Activated CD8-positive, alpha-beta memory T cell treated with anti-CD3 and anti-CD28 coated beads, Interleukin-2, amount 10 ng/mL, durations not matched to agents 7 days and 5 days (primary cell): ENCODE measurements at regions not wholly inside any gene's neighbourhood (a gene's known extent, or its start where the extent isn't known, plus 50 kb on each side); places are given as distances from the start of the nearest gene placed in this dataset.
A peak's percentile ranks its signal among the peaks of the same experiment; 100 is the strongest.

Experiments
- ATAC-seq: fragments of 150-1000 bp; cut with Tn5 transposase; one replicate; pipeline ENCODE4 v1.10.0; 2021; ENCODE audit warnings: moderate library complexity
- CTCF ChIA-PET: fragments of 350-600 bp; sonication (Branson Sonifier 250); formaldehyde crosslinking; loops from one replicate; lab custom pipeline; 2021; ENCODE audit warnings: antibody characterized with exemption; lab: Charles Lee
- DNase-seq: peaks from one replicate; pipeline ENCODE4 v3.0.0-alpha.2; 2020
- H3K27ac Mint-ChIP-seq: one replicate; pipeline ENCODE4 v1.8.0; 2021; ENCODE audit warnings: mild to moderate bottlenecking, mixed read lengths
- H3K27me3 Mint-ChIP-seq: one replicate; pipeline ENCODE4 v1.8.0; 2021; ENCODE audit warnings: mixed read lengths
- H3K36me3 Mint-ChIP-seq: one replicate; pipeline ENCODE4 v1.8.0; 2021; ENCODE audit warnings: mild to moderate bottlenecking, mixed read lengths
- H3K4me1 Mint-ChIP-seq: one replicate; pipeline ENCODE4 v1.8.0; 2021; ENCODE audit warnings: mixed read lengths
- H3K4me3 Mint-ChIP-seq: one replicate; pipeline ENCODE4 v1.8.0; 2021; ENCODE audit warnings: mild to moderate bottlenecking, moderate library complexity, mixed read lengths
- H3K9me3 Mint-ChIP-seq: one replicate; pipeline ENCODE4 v1.8.0; 2022; ENCODE audit warnings: low read depth, mixed read lengths

DNA sequence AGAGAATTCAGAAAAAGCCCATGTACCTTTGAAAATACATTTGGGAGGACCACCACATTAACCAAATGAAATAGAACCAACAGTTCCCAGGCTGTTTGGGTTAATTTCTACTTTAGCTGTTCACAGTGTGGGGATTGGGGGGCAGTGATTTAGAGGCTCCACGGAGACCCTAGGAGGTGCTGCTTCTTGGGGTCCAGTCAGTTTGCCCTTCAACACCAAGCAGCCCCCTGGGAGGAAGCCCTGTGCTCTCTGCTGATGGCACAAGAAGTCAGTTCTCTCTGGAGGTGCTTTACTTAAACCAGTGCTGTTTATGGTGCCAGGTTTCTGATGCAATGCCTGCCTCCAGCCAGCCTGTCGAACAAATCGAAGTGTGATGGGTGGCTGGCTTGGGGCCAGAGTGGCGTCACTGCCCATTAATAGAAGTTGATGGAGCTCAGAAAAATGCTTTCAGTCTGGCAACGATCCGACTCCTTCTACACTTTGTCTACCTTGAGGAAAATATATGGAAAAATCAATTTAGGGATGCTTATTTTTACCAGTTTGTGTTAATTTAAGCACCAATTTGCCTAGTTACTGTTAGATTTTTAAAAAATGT is 134.0 kb downstream of the SNX18 start:
- peaks cover 3% of the 10 kb centered on the region for H3K9me3 Mint-ChIP-seq
- no peaks in the 10 kb centered on the region for H3K27me3 Mint-ChIP-seq
- H3K4me3 Mint-ChIP-seq, result no peak overlapping the region
- no peak overlapping the region for H3K27ac Mint-ChIP-seq
- no peak for DNase-seq
- CTCF ChIA-PET, result interaction anchor here (1.6 kb wide), 1 partner anchor 135 kb away, joined by 4 read pairs; no protein-coding TSS in a partner anchor
- no peak for ATAC-seq
- H3K36me3 Mint-ChIP-seq, result peaks cover 15% of the 10 kb centered on the region
- H3K4me1 Mint-ChIP-seq, result peaks cover 43% of the 10 kb centered on the region

DNA sequence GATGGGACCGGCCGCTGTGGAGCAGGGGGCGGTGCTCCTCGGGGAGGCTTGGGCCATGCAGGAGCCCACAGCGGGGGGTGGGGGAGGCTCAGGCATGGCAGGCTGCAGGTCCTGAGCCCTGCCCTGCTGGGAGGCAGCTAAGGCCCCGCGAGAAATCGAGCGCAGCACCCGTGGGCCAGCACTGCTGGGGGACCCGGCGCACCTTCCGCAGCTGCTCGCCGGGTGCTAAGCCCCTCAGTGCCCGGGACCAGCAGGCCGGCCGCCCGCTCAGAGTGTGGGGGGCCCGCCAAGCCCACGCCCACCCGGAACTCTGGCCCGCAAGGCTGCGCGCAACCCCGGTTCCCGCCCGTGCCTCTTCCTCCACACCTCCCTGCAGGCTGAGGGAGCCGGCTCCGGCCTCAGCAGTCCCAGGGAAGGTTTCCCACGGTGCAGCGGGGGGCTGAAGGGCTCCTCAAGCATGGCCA is 131.5 kb downstream of the SNX18 start:
- ATAC-seq (no peak), DNase-seq (no peak)
- peaks cover 3% of the 10 kb centered on the region for H3K9me3 Mint-ChIP-seq
- H3K36me3 Mint-ChIP-seq, result peaks cover 22% of the 10 kb centered on the region
- no peaks in the 10 kb centered on the region for H3K27me3 Mint-ChIP-seq
- peaks cover 53% of the 10 kb centered on the region for H3K4me1 Mint-ChIP-seq
- H3K4me3 Mint-ChIP-seq, result no peak overlapping the region
- CTCF ChIA-PET, result interaction anchor here (1.1 to 1.7 kb wide), 2 partner anchors 9 to 24 kb away, joined by 3 to 4 read pairs; no protein-coding TSS in a partner anchor
- H3K27ac Mint-ChIP-seq, result no peak overlapping the region

DNA sequence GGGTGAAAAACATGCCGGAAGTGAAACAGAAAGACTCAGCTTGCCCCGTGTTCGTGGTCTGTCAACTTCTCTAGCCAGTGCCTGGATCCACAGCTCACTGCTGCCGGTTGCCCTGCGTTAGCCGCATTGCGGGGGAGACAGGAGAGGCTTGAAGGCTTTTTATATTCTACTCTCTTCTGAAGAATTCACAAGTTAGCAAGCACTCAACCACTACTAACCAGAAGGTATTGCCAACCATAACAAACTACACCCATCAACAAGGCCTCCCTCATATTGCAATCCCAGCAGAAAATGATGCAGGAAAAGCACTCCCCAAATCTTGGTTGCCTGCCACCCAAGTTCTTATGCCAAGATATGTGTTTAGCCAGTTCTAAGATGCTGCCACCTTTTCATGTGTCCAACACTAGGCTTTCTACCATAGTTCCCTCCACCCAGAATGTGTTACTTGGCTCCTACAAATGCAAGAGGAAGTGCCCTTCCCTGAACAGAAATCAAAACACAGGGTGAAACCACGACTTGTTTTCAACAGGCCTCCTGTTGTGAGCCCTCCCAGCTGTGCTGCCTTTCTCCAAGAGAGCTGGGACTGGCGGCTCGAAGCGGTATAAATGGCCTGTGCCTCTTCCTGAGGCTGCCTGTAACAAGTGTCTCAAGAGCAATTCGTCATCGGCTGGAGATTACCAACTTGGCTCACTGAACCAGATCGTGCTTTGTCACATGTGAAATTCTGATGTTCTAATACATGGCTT is 129.0 kb downstream of the SNX18 start:
- peaks cover 19% of the 10 kb centered on the region for H3K36me3 Mint-ChIP-seq
- peaks cover 3% of the 10 kb centered on the region for H3K9me3 Mint-ChIP-seq
- peak; percentile 93 for ATAC-seq
- H3K27ac Mint-ChIP-seq, result peak overlapping the region; percentile 97
- DNase-seq, result peak; percentile 95
- peak overlapping the region; percentile 53 for H3K4me3 Mint-ChIP-seq
- CTCF ChIA-PET, result interaction anchor here (1.0 to 3.4 kb wide), 5 partner anchors 11 to 199 kb away, joined by 3 to 16 read pairs (median 7); no protein-coding TSS in a partner anchor
- peaks cover 51% of the 10 kb centered on the region for H3K4me1 Mint-ChIP-seq
- H3K27me3 Mint-ChIP-seq, result no peaks in the 10 kb centered on the region

DNA sequence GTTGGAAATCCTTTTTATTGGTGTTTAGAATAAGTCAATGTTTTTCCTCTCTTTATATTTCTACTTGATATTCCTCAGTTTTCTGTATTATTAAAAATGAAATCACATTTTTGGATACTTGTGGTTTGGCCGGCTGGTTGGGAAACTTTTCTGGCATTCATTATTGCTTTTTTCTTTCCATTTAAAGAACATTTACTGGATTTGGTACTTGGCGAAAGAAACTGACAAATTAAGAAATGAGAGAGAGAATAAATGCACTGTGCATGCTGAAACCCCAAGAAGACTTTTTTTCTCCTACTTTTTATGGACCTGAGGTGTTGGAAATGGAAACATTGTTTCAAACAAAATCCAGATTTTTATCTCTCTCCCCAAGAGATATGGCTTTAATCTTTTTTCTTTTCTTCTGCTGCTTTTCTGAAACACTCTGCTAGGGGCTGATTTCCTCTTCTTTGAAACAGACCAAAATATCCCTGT is 128.4 kb downstream of the SNX18 start:
- CTCF ChIA-PET, result interaction anchor here (1.0 to 3.4 kb wide), 6 partner anchors 12 to 199 kb away, joined by 3 to 16 read pairs (median 6); no protein-coding TSS in a partner anchor
- Mint-ChIP-seq H3K4me3 (peak overlapping the region; percentile 53), H3K27ac (peak overlapping the region; percentile 97), H3K36me3 (peaks cover 19% of the 10 kb centered on the region), H3K9me3 (peaks cover 3% of the 10 kb centered on the region), H3K4me1 (peaks cover 51% of the 10 kb centered on the region), H3K27me3 (no peaks in the 10 kb centered on the region)
- ATAC-seq (no peak), DNase-seq (no peak)

DNA sequence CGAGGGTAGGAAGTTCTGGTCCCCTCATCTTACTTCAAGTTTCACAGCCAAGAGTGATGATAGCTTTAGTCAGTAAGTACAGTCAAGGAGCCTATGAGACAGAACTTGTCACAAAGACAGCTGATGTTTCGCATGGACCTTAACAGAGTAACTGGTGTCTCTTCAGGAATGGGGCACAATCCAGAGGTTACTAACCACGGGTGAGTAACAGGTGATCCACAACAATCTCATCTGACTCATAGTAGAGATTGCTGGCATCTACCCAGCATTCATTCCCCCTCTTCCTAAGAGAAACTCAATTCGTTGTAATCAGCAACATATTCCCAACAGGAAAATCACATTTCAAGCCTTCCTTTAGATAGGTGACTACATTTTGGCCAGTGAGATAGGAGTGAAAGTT is 126.7 kb downstream of the SNX18 start:
- no peak for ATAC-seq
- Mint-ChIP-seq H3K36me3 (peaks cover 20% of the 10 kb centered on the region), H3K4me3 (no peak overlapping the region), H3K4me1 (peaks cover 51% of the 10 kb centered on the region), H3K27me3 (no peaks in the 10 kb centered on the region), H3K27ac (no peak overlapping the region), H3K9me3 (peaks cover 3% of the 10 kb centered on the region)
- CTCF ChIA-PET, result interaction anchor here (0.8 to 3.4 kb wide), 4 partner anchors 26 to 125 kb away, joined by 3 to 16 read pairs (median 5); no protein-coding TSS in a partner anchor
- no peak for DNase-seq

DNA sequence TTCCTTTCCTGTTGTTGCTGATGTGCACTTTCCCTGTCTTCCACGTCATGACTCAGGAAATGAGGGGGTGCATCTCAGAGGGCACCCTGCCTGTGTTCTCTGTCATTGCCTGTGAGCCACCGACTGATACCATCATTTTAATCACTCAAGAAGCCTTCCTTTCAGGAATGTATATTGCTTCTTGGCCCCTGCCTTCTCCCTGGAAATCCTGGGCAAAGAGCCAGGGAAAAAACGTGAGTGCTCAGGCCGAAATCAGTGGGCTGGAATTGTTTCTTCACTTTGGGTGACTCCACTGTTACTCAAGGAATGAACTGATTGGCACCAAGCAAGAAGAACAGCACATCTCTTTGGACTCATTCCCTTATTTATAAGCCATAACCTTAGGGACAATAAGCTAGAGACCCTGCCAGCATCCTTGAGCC is 126.1 kb downstream of the SNX18 start:
- ATAC-seq (no peak), DNase-seq (no peak)
- Mint-ChIP-seq H3K4me1 (peaks cover 51% of the 10 kb centered on the region), H3K27me3 (no peaks in the 10 kb centered on the region), H3K27ac (no peak overlapping the region), H3K36me3 (peaks cover 20% of the 10 kb centered on the region), H3K9me3 (peaks cover 3% of the 10 kb centered on the region), H3K4me3 (no peak overlapping the region)
- CTCF ChIA-PET, result interaction anchor here (0.8 to 3.4 kb wide), 3 partner anchors 30 to 124 kb away, joined by 3 to 16 read pairs (median 5); no protein-coding TSS in a partner anchor

DNA sequence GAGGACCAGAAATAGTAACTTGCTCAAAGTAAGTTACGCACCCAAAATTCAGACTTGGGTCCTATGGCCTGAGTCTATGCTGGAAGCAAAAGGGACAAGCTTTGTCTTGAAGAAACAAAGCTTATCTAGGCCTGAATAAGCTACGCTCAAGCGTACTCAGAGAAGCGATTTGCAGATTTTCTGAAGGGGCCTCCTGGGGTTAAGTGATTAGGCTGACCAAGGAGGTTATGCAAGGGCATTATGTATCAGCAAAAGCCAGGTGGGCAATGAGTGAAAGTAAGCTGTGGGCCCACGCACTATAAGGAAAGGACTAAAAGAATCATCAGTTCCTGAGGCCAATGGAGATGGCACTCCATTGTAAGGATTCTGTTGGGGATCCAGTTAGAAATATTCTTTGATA is 122.1 kb downstream of the SNX18 start:
- Mint-ChIP-seq H3K4me1 (peaks cover 28% of the 10 kb centered on the region), H3K4me3 (no peak overlapping the region), H3K36me3 (peaks cover 8% of the 10 kb centered on the region), H3K27ac (no peak overlapping the region), H3K9me3 (no peaks in the 10 kb centered on the region), H3K27me3 (no peaks in the 10 kb centered on the region)
- ATAC-seq (no peak), DNase-seq (no peak)
- CTCF ChIA-PET, result interaction anchor here (1.4 to 1.9 kb wide), 2 partner anchors 48 to 122 kb away, joined by 4 to 5 read pairs; partner anchors contain the start of gene SNX18

DNA sequence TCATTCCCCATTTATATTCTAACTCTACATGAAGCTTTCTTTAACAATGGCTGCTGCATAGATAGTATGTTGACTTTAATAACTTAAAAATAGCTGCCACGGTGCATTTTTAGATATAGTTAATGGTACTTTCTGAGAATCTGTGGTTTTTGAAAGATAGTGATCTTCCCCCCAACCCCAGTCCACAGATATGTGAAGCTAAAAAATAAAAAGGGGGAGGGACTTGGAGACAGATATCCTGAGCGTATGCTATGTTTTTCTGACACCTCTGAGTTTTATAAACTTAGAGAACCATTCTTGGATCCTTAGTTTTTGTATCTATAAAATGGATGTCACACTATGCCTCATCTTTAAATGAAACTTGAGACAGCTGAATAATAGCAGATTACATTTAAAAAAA is 120.5 kb downstream of the SNX18 start:
- H3K27ac Mint-ChIP-seq, result no peak overlapping the region

DNA sequence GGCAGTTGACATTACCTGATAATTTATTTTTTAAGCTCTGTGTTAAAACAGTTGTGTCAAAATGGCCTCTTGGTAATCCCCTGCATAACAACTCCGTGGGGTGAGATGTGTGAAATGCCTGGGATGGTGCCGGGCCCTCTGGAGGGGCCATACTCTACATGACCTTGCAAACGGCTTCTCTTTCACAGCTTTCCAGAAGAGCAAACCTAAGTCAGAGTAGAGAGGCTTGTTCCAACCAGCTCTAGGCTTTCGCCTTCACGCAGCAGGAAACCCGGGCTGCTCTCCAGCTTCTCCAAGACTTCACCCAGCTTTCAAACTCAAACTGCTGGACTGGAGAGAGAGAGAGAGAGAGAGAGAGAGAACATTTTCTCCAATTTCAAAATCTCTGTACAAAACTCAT is 120.1 kb downstream of the SNX18 start:
- Mint-ChIP-seq H3K27me3 (no peaks in the 10 kb centered on the region), H3K4me3 (no peak overlapping the region), H3K4me1 (peaks cover 15% of the 10 kb centered on the region), H3K9me3 (peaks cover 2% of the 10 kb centered on the region), H3K27ac (no peak overlapping the region), H3K36me3 (peaks cover 8% of the 10 kb centered on the region)
- CTCF ChIA-PET, result interaction anchor here (0.9 to 1.0 kb wide), 2 partner anchors 24 to 119 kb away, joined by 3 read pairs; no protein-coding TSS in a partner anchor
- no peak for DNase-seq
- ATAC-seq, result no peak

More for the DNA sequence above, 120.5 kb downstream of the SNX18 start:
- no peak overlapping the region for H3K4me3 Mint-ChIP-seq
- H3K36me3 Mint-ChIP-seq, result peaks cover 6% of the 10 kb centered on the region
- H3K4me1 Mint-ChIP-seq, result peaks cover 15% of the 10 kb centered on the region
- H3K9me3 Mint-ChIP-seq, result no peaks in the 10 kb centered on the region
- ATAC-seq (no peak), DNase-seq (no peak)
- H3K27me3 Mint-ChIP-seq, result no peaks in the 10 kb centered on the region
- CTCF ChIA-PET, result interaction anchor here (0.9 to 1.0 kb wide), 2 partner anchors 24 to 120 kb away, joined by 3 read pairs; no protein-coding TSS in a partner anchor

DNA sequence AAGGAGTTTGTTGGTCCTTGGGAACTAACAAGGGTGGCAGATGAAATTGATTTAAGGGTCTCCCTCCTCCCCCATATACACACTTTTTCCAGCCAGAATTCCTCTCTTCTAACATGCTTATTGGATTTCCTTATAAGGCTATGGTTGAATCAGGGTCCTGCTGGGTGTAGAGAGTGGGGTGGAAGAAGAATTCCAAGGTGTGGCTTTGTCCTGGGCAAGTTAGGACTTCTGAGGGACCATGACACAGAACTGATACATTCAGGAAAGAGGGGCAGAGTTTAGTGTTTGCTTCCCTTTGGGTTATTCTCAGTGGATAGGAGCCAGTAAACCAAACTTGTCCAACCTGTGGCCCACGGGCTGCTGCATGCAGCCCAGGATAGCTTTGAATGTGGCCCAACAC is 116.5 kb downstream of the SNX18 start:
- no peak for DNase-seq
- Mint-ChIP-seq H3K9me3 (peaks cover 6% of the 10 kb centered on the region), H3K36me3 (peaks cover 14% of the 10 kb centered on the region), H3K27ac (no peak overlapping the region), H3K4me1 (peaks cover 15% of the 10 kb centered on the region), H3K4me3 (no peak overlapping the region), H3K27me3 (no peaks in the 10 kb centered on the region)
- no peak for ATAC-seq
- CTCF ChIA-PET, result no interaction called here

DNA sequence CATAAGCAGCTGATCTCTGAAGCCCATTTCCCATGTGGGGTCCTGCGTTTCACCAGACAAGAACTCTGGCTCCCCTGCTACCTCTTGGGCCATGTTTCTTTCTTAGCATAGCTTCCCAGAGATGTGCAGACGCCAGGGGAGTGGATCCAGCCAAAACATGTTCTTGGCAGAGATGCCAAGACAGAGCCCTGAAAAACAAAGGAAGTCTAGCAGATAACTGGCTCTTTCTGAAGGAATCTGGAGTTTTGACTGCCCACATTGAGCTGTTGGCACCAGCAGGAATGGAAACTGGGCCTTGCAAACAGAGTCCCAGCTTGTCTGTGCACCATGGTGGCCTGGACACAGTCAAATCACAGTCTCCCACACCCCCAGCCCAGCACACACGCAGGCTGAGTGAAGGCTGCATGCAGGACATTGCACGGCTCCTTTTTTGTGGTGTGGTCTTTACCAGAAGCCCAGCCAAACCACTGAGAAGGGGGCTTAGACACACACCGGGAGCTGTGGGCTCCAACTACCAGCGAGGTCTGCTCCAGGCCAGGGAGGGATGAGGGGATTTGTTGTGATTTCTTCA is 114.7 kb downstream of the SNX18 start:
- DNase-seq (no peak), ATAC-seq (no peak)
- Mint-ChIP-seq H3K9me3 (peaks cover 7% of the 10 kb centered on the region), H3K27me3 (no peaks in the 10 kb centered on the region), H3K27ac (no peak overlapping the region), H3K4me3 (no peak overlapping the region), H3K4me1 (peaks cover 2% of the 10 kb centered on the region), H3K36me3 (peaks cover 20% of the 10 kb centered on the region)
- CTCF ChIA-PET, result interaction anchor here (1.5 to 1.9 kb wide), 2 partner anchors 9 to 22 kb away, joined by 4 to 5 read pairs; no protein-coding TSS in a partner anchor

DNA sequence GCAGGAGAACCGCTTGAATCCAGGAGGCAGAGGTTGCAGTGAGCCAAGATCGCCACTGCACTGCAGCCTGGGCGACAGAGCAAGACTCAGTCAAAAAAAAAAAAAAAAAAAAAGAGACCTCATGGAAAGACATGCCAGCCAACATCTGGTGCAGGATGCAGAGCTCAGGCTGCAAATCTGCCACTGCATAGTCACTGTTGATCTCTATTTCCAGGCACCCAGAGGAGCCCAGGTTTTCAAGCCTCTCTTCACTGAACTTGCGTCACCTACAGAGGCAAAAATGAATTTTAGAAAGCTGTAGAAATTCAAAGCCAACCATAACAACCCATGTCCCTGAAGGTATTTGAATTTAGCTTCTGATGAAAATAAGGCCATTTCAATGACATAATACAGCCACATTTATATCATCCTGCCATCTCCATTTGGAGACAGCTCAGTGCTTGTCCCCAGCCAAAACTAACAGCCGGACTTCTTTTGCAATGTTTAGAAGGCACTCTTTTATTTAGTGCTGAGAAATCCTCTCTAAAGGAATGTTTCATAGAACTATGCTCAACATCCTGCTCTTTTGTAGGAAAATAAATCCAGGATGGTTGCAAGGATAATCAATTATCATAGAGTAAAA is 113.3 kb downstream of the SNX18 start:
- Mint-ChIP-seq H3K27ac (no peak overlapping the region), H3K27me3 (no peaks in the 10 kb centered on the region), H3K36me3 (peaks cover 20% of the 10 kb centered on the region), H3K4me3 (no peak overlapping the region), H3K4me1 (no peaks in the 10 kb centered on the region), H3K9me3 (peaks cover 7% of the 10 kb centered on the region)
- ATAC-seq (no peak), DNase-seq (no peak)
- CTCF ChIA-PET, result interaction anchor here (1.5 to 1.9 kb wide), 2 partner anchors 10 to 20 kb away, joined by 4 to 5 read pairs; no protein-coding TSS in a partner anchor
